ENCODE measurements at regions not wholly inside any gene's neighbourhood (a gene's known extent, or its start where the extent isn't known, plus 50 kb on each side); places are given as distances from the start of the nearest gene placed in this dataset.
"Not testable (repeated sequence)": the region's sequence is repeated elsewhere in the genome, so short reads cannot be mapped to it uniquely, and the experiment has no call there.

DNA sequence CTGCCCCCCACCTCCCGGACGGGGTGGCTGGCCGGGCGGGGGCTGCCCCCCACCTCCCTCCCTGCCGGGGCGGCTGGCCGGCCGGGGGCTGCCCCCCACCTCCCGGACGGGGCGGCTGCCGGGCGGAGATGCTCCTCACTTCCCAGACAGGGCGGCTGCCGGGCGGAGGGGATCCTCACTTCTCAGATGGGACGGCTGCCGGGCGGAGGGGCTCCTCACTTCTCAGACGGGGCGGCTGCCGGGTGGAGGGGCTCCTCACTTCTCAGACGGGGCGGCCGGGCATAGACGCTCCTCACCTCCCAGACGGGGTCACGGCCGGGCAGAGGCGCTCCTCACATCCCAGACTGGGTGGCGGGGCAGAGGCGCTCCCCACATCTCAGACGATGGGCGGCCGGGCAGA lies 74.8 kb upstream of the NMUR2 start:
- H3K9me2 ChIP-seq (ENCODE audit: insufficient read depth); CTCF ChIA-PET; H2AFZ ChIP-seq (ENCODE audit: low read depth, low read length, poor library complexity, severe bottlenecking); ATAC-seq; H3K4me3 ChIP-seq (replicated peaks in 1 of 2; ENCODE audit: low read depth in 1 of 2, low read length in 2 of 2); H3K27me3 ChIP-seq (ENCODE audit: insufficient read depth, low read length); H3K79me2 ChIP-seq (ENCODE audit: insufficient read depth, low read length); H3K9me3 ChIP-seq (ENCODE audit: control insufficient read depth in 1 of 2, insufficient read depth in 1 of 2, low read depth in 1 of 2, low read length in 2 of 2); H4K20me1 ChIP-seq (ENCODE audit: insufficient read depth); H3K4me2 ChIP-seq (ENCODE audit: low read length); POLR2A ChIA-PET; H3K27ac ChIP-seq (ENCODE audit: low read depth, low read length); DNase-seq (ENCODE audit: low read depth, low spot score); intact Hi-C loops (cut with micrococcal nuclease); H3K4me1 ChIP-seq (ENCODE audit: control insufficient read depth in 1 of 2, insufficient read depth in 2 of 2, low read length in 2 of 2); H3K36me3 ChIP-seq (ENCODE audit: control insufficient read depth in 1 of 2, insufficient read depth in 2 of 2, low read length in 2 of 2); H3K9ac ChIP-seq (ENCODE audit: low read length); RAD21 ChIA-PET (ENCODE audit: low non-redundant PET in 1 of 2, low total read pairs in 2 of 2, uncharacterized antibody in 2 of 2, unreplicated experiment in 2 of 2); BruUV-seq (replicated peaks): not testable (repeated sequence)

GRCh38 chr5:152480677-152481076 lies 75.6 kb upstream of the NMUR2 start:
- BruUV-seq (replicated peaks); H3K9me2 ChIP-seq (ENCODE audit: insufficient read depth); H4K20me1 ChIP-seq (ENCODE audit: insufficient read depth); ATAC-seq; DNase-seq (ENCODE audit: low read depth, low spot score); H3K9ac ChIP-seq (ENCODE audit: low read length); POLR2A ChIA-PET; intact Hi-C loops (cut with micrococcal nuclease); RAD21 ChIA-PET (ENCODE audit: low non-redundant PET in 1 of 2, low total read pairs in 2 of 2, uncharacterized antibody in 2 of 2, unreplicated experiment in 2 of 2); H3K27me3 ChIP-seq (ENCODE audit: insufficient read depth, low read length); H3K27ac ChIP-seq (ENCODE audit: low read depth, low read length); H2AFZ ChIP-seq (ENCODE audit: low read depth, low read length, poor library complexity, severe bottlenecking); H3K4me3 ChIP-seq (replicated peaks in 1 of 2; ENCODE audit: low read depth in 1 of 2, low read length in 2 of 2); H3K9me3 ChIP-seq (ENCODE audit: control insufficient read depth in 1 of 2, insufficient read depth in 1 of 2, low read depth in 1 of 2, low read length in 2 of 2); H3K79me2 ChIP-seq (ENCODE audit: insufficient read depth, low read length); H3K36me3 ChIP-seq (ENCODE audit: control insufficient read depth in 1 of 2, insufficient read depth in 2 of 2, low read length in 2 of 2); H3K4me2 ChIP-seq (ENCODE audit: low read length); CTCF ChIA-PET; H3K4me1 ChIP-seq (ENCODE audit: control insufficient read depth in 1 of 2, insufficient read depth in 2 of 2, low read length in 2 of 2): not testable (repeated sequence)

- POLR2A ChIA-PET, result no interaction called here
- BruUV-seq (replicated peaks), result no TSS peak
- CTCF ChIA-PET, result no interaction called here
These were observed 82.1 kb upstream of the NMUR2 start for GRCh38 chr5:152487130-152487529.

More at GRCh38 chr5:152487130-152487529, 82.1 kb upstream of the NMUR2 start:
- Histone ChIP-seq H3K27ac (ENCODE audit: low read depth, low read length) (no peak overlapping the region), H3K4me1 (ENCODE audit: control insufficient read depth in 1 of 2, insufficient read depth in 2 of 2, low read length in 2 of 2) (no peaks in the 10 kb centered on the region), H3K27me3 (ENCODE audit: insufficient read depth, low read length) (no peaks in the 10 kb centered on the region), H3K79me2 (ENCODE audit: insufficient read depth, low read length) (no peaks in the 10 kb centered on the region), H3K9me3 (ENCODE audit: control insufficient read depth in 1 of 2, insufficient read depth in 1 of 2, low read depth in 1 of 2, low read length in 2 of 2) (no peaks in the 10 kb centered on the region), H3K36me3 (ENCODE audit: control insufficient read depth in 1 of 2, insufficient read depth in 2 of 2, low read length in 2 of 2) (no peaks in the 10 kb centered on the region), H3K9me2 (ENCODE audit: insufficient read depth) (no peaks in the 10 kb centered on the region), H2AFZ (ENCODE audit: low read depth, low read length, poor library complexity, severe bottlenecking) (no peak overlapping the region), H3K4me3 (replicated peaks in 1 of 2; ENCODE audit: low read depth in 1 of 2, low read length in 2 of 2) (no peak overlapping the region), H3K4me2 (ENCODE audit: low read length) (no peak overlapping the region), H3K9ac (ENCODE audit: low read length) (no peak overlapping the region), H4K20me1 (ENCODE audit: insufficient read depth) (no peaks in the 10 kb centered on the region)
- no peak for TF ChIP-seq SIN3A (IDR thresholded peaks at IDR 0.05; ENCODE audit: low read depth)
- no peak for TF ChIP-seq SP1 (IDR thresholded peaks at IDR 0.05; ENCODE audit: low read depth)
- no peak for TF ChIP-seq CBX3 (IDR thresholded peaks at IDR 0.05; ENCODE audit: low read depth)
- no peak for TF ChIP-seq TCF7L2 (IDR thresholded peaks at IDR 0.05; ENCODE audit: borderline replicate concordance, extremely low read depth, insufficient read depth, insufficient read length)
- TF ChIP-seq, protein P1, sequence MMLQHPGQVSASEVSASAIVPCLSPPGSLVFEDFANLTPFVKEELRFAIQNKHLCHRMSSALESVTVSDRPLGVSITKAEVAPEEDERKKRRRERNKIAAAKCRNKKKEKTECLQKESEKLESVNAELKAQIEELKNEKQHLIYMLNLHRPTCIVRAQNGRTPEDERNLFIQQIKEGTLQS (IDR thresholded peaks at IDR 0.05), result no peak
- TF ChIP-seq EZH2phosphoT487 (IDR thresholded peaks at IDR 0.05; ENCODE audit: borderline replicate concordance), result no peak
- no peak for TF ChIP-seq POLR2AphosphoS5 (IDR thresholded peaks at IDR 0.05; ENCODE audit: low read depth, low read length)
- TF ChIP-seq ZNF274 (IDR thresholded peaks at IDR 0.05; ENCODE audit: low read depth, low read length), result no peak
- no peak for TF ChIP-seq CEBPB (IDR thresholded peaks at IDR 0.05; ENCODE audit: low read depth)
- intact Hi-C loops (cut with micrococcal nuclease), result no loop called here
- RAD21 ChIA-PET (ENCODE audit: low non-redundant PET in 1 of 2, low total read pairs in 2 of 2, uncharacterized antibody in 2 of 2, unreplicated experiment in 2 of 2), result no interaction called here
- ATAC-seq, result no peak
- DNase-seq (ENCODE audit: low read depth, low spot score), result no peak
